ENCODE measurements at regions not wholly inside any gene's neighbourhood (a gene's known extent, or its start where the extent isn't known, plus 50 kb on each side); places are given as distances from the start of the nearest gene placed in this dataset.

GRCh38 chr15:58332676-58333400 is 99.0 kb upstream of the LIPC start (continued):
- no peak for TF ChIP-seq PRDM15 (CRISPR knock-in tag; IDR thresholded peaks at IDR 0.05)
- peak; percentile 78 for TF ChIP-seq PKNOX1 (IDR thresholded peaks at IDR 0.05)
- TF ChIP-seq EP300 (IDR thresholded peaks at IDR 0.05; ENCODE audit: borderline replicate concordance in 1 of 2, control insufficient read depth in 1 of 2, low read depth in 2 of 2, low read length in 2 of 2) = peak in 1 of 2 experiments; percentile 42; a peak in 1 of 4 replicates
- TF ChIP-seq NKRF (conservative IDR thresholded peaks at IDR 0.05) = no peak
- TF ChIP-seq IKZF2 (IDR thresholded peaks at IDR 0.05) = no peak
- TF ChIP-seq JUNB (IDR thresholded peaks at IDR 0.05) = peak; percentile 79
- 0 out of 4 replicates have a peak, but pooled peaks of 1 of the 2 experiments have one; percentile 14 for TF ChIP-seq ETV6 (conservative IDR thresholded peaks at IDR 0.05 in 1 of 2, IDR thresholded peaks at IDR 0.05 in 1 of 2; ENCODE audit: borderline replicate concordance in 1 of 2, low read depth in 1 of 2)
- TF ChIP-seq SMC3 (IDR thresholded peaks at IDR 0.05; ENCODE audit: borderline replicate concordance, low read length) = no peak
- no peak for TF ChIP-seq CBX5 (IDR thresholded peaks at IDR 0.05; ENCODE audit: low read depth)
